GM21723 (cell line): ENCODE measurements at regions not wholly inside any gene's neighbourhood (a gene's known extent, or its start where the extent isn't known, plus 50 kb on each side); places are given as distances from the start of the nearest gene placed in this dataset.
"Not testable (repeated sequence)": the region's sequence is repeated elsewhere in the genome, so short reads cannot be mapped to it uniquely, and the experiment has no call there.

Source experiments
- ATAC-seq: cut with Tn5 transposase; IDR thresholded peaks from one replicate; pipeline ENCODE4 v1.9.1; 2021; ENCODE audit warnings: mild to moderate bottlenecking, moderate library complexity; ENCODE audit not compliant: unreplicated experiment

GRCh38 chr3:34102288-34102687, 303.9 kb downstream of the PDCD6IP start:
- ATAC-seq, result no peak

DNA sequence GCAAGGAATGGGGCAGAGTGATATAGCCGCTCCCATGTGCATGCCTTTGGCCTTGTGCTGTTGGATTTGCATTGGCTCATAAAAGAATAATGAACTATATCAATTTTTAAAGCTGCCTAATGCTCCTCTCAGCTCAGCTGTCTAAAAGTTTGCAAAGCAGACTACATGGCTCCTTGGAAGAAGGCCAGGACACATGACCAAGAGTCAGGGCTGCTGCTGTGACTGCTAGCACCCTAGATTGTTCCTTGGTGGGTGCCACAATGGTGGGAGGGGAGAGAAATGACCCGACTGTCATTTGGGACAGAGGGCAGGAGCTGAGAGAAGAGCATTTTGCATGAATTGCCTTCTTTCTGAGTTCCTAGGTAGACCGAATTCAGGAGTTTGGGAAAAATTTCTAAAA, 307.9 kb downstream of the PDCD6IP start:
- ATAC-seq, result no peak

DNA sequence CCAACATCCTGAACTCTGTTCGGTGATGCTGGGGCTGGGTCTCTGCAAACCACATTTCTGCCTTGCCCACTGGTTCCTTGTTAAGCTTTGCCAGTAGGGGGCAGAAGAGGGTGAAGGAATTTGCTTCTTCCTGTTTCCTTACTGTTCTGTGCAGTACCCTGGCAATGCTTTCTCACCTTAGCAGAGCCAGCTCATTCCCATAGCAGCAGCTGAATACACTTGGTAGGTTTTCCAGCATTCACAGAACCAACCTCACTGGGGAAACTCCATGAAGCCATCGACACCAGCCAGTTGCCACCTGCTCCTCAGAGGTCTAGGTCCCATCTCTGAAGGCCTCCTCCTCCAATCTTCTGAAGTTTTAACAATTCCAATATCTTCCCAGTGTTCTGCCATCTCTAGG, 308.4 kb downstream of the PDCD6IP start:
- peak; percentile 47 for ATAC-seq

DNA sequence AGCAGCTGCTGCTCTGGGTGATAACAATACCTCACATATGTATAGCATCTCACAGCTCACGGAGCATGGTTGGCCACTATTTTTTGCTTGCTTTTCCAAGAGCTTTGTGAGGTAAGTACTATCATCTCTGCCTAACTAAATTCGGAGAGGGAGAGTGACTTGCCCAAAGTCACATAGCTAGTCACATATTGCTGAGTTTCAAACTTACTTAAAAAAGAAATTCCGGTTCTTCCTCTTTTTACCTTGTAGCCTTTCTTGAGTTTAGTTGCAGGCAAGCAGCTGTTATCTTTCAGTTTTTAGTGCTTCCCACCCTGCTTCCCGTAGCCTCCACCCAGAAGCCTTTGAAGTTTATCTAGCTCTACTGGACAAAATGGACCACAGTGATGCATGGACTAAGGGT, 309.2 kb downstream of the PDCD6IP start:
- ATAC-seq, result peak; percentile 69

DNA sequence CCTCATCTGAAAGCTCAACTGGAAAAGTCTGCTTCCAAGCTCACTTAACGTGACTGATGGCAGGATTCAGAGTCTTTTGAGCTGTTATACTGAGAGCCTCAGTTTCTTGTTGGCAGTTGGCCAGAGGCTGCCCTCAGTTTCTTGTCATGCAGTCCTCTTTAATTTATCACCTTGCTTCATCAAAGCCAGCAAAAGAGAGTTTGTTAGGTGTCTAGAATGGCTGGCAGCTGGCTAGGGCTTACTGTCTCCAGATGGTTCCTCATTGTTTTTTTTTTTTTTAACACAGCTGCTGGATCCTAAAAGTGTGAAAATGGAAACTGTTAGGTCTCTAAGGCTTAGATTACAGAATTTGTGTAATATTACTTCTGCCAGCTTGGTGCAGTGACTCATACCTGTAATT, 310.6 kb downstream of the PDCD6IP start:
- no peak for ATAC-seq

DNA sequence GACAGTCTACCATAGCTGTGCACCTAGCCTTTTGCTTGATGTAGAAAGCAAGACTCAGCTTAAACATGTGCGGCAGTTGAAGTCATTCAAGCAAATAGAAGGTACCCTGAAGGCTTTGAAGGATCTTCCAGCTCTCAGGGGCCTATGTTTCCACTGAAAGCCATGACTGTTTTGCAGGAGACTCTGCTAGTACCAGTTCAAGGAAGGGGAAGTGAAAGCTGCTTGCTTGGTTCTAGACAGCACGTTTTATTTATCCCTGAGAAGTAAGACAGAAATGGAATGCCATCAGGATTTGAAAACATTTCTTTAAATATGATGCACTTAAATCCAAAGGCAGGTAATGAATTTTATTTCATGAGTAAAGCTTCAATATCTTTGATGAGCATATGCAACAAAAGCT, 311.4 kb downstream of the PDCD6IP start:
- peak; percentile 43 for ATAC-seq

- no peak for ATAC-seq
These were observed 312.9 kb downstream of the PDCD6IP start for GRCh38 chr3:34111361-34111760.

DNA sequence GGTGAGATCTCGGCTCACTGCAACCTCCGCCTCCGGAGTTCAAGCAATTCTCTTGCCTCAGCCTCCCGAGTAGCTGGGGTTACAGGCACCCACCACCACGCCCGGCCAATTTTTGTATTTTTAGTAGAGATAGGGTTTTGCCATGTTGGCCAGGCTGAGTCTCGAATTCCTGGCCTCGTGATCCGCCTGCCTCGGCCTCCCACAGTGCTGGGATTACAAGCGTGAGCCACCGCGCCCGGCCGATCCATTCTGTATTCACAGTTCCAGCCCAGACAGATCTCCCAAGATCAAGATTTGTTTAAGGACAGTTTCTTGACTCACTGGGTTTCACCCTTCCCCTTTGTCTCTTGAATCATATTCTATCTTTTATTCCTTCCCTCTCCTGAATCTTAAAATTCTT, 313.8 kb downstream of the PDCD6IP start:
- ATAC-seq, result not testable (repeated sequence)

DNA sequence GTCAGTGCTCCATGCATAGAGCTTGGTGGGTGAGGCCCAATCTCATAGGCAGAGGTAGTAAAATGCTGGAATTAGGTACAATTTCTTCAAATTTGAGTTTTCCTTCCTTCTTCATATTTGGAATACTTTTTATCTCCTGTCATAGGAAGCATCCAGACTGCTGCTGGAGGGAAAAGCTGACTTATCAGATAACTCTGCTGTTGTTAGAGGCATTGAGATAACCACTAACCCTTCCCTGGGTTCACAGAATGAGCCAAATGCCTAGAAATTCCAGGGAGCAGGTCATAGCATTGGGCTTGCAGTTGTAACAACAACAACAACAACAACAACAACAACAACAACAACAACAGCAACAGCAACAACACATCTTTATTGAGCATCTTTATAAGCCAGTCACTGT, 332.7 kb downstream of the PDCD6IP start:
- no peak for ATAC-seq

DNA sequence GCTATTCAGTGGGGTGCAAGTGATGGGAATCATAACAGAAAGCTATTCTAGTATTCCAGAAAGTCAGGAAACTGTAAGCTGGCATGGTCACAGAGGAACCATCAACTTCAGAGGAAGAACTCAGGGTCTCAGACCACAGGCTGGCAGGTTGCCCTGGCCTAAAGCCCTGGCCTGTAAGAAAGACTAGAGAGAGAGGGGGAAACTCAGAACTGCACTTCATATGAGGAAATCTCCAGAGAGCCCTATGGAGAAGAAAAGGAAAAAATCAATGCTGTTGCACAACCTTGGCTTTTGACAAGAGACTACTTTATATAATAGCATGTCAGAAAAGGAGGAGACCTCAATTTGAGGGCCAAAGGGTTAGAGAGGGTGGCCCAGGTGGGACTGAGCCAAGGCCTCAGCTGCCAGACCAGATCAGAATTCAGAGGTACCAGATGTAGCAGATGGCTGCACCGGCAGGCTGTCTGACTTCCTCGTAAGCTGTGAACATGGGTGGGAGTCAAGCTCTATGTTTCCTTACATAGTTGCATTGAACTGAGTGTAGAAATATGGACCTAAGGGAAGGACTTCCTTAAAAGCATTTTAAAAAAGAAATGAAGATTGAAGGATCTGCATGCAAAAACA, 333.8 kb downstream of the PDCD6IP start:
- ATAC-seq, result no peak

DNA sequence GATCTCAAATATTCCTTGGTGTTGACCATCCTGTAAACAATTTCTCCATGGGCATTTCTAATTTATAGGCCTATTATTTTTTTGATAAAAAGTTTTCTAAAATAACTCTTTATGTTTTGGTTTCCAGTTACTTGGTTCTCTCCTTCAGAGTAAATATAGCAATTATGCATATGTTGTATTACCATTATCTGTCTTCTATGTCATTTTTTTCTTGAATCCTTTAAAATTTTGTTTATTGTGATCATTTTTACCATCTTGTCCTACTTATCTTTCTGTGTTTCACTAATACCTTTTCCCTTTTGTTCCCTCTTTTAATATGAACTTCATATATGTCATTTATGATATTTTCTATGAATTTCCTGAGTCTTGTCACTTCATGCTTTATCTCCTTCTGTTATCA, 341.1 kb downstream of the PDCD6IP start:
- no peak for ATAC-seq

GRCh38 chr3:34140616-34141015, 342.2 kb downstream of the PDCD6IP start:
- ATAC-seq, result no peak

- ATAC-seq, result no peak
These were observed 343.5 kb downstream of the PDCD6IP start for GRCh38 chr3:34141841-34142337.

DNA sequence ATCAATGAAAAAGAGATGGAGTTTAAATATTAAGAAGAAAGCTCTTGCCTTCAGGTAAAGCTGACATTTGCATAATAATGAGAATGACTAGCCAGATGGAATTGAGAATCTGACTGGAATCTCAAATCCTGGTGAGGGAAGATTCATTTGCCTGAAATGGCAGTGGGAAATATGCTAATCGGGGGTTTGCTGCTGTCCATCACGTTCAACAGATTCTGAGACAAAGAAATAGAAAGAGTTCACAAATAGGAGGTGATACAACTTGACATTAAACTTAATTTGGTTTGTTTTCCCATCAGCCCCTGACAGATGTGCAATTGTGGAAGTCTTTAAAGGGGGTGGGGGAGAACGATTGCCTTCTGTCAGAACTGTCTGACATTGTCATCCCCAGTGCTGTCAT, 347.4 kb downstream of the PDCD6IP start:
- no peak for ATAC-seq

GRCh38 chr3:34146596-34146995, 348.2 kb downstream of the PDCD6IP start:
- ATAC-seq, result no peak

DNA sequence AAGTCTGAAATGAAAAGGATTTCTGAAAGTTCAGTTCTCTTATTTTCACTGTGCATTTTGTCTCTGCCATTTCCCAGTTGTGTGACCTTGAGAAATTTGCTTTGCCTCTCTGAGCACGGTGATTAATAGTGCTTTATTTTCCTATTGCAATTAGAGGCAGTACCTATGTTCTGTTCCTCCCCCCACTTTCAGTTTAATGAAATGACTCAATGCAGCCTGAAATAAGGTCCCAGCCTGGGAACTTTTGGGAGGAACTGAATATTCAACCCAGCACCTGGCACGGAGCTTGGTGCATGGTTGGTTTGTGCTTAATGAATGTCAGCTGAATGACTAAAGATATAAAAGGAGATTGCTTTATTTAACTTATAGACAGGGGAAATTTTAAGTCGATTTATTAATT, 352.6 kb downstream of the PDCD6IP start:
- no peak for ATAC-seq

DNA sequence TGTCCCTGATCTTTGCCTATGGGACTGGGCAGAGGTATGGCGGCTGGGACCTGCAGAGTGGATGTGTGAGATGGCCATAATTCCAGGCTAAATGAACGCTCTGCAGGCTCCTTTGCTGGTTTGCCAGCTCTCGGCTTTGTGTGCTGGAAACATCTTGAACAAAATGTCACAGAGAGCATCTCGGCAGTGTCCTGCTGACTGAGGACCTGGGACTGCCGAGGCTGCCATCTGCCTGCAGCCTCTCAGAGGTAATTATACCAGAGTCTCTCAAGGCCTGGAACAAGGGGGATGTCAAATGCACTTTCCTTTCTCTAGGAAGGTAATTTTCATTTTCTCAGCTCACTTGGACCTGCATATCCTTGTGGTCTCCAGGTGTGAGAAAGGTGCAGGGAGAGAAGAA, 354.2 kb downstream of the PDCD6IP start:
- ATAC-seq, result no peak

GRCh38 chr3:34155108-34155507, 356.7 kb downstream of the PDCD6IP start:
- ATAC-seq, result peak; percentile 4

GRCh38 chr3:34155666-34156065, 357.2 kb downstream of the PDCD6IP start:
- ATAC-seq, result peak; percentile 69

GRCh38 chr3:34157491-34157890, 359.1 kb downstream of the PDCD6IP start:
- ATAC-seq, result no peak

- no peak for ATAC-seq
These were observed 361.4 kb downstream of the PDCD6IP start for GRCh38 chr3:34159613-34160420.

DNA sequence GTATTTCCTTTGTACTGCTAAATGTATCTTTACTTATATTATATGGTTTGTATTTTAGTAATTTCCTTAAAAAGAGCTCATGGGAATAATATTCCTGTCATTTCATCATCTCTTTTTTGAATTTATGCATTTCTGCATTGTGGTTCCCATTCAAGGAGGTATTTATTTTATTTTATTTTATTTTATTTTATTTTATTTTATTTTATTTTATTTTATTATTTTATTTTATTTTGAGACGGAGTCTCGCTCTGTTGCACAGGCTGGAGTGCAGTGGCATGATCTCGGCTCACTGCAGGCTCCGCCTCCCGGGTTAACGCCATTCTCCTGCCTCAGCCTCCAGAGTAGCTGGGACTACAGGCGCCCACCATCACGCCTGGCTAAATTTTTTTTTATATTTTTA, 371.2 kb downstream of the PDCD6IP start:
- not testable (repeated sequence) for ATAC-seq
